ENCODE measurements at regions not wholly inside any gene's neighbourhood (a gene's known extent, or its start where the extent isn't known, plus 50 kb on each side); places are given as distances from the start of the nearest gene placed in this dataset.

GRCh38 chr4:181741513-181741912 is 501.7 kb upstream of the TENM3 start:
- WGBS, 2 donors: 92 to 93% methylated on average over 6 of the region's 6 CpGs
- no peaks in the 10 kb centered on the region for H3K9me3 ChIP-seq
- no peak overlapping the region for H3K4me3 ChIP-seq
- TF ChIP-seq CTCF (IDR thresholded peaks at IDR 0.05) (no peak), POLR2A (IDR thresholded peaks at IDR 0.05) (no peak)
- intact Hi-C loops (cut with DNase I; ENCODE audit: low total_unique reads): no loop called here
- H3K4me1 ChIP-seq: no peaks in the 10 kb centered on the region
- DNase-seq: no peak
- no peaks in the 10 kb centered on the region for H3K36me3 ChIP-seq (ENCODE audit: low read depth, missing control alignments)
- no peaks in the 10 kb centered on the region for H3K27me3 ChIP-seq
- no peak overlapping the region for H3K27ac ChIP-seq

GRCh38 chr4:181745933-181746625 is 497.1 kb upstream of the TENM3 start:
- Histone ChIP-seq H3K27ac (no peak overlapping the region), H3K9me3 (no peaks in the 10 kb centered on the region), H3K4me3 (no peak overlapping the region), H3K36me3 (ENCODE audit: low read depth, missing control alignments) (no peaks in the 10 kb centered on the region), H3K27me3 (no peaks in the 10 kb centered on the region), H3K4me1 (no peaks in the 10 kb centered on the region)
- 71 to 94% methylated on average over 1 of the region's 1 CpG for WGBS, 2 donors
- no peak for TF ChIP-seq CTCF (IDR thresholded peaks at IDR 0.05)
- no peak for TF ChIP-seq POLR2A (IDR thresholded peaks at IDR 0.05)
- intact Hi-C loops (cut with DNase I; ENCODE audit: low total_unique reads): no loop called here
- no peak for DNase-seq

- no peaks in the 10 kb centered on the region for H3K36me3 ChIP-seq (ENCODE audit: low read depth, missing control alignments)
- no peak overlapping the region for H3K27ac ChIP-seq
- H3K27me3 ChIP-seq: no peaks in the 10 kb centered on the region
- H3K4me3 ChIP-seq: no peak overlapping the region
- 71 to 77% methylated on average over 4 of the region's 4 CpGs for WGBS, 2 donors
- no peaks in the 10 kb centered on the region for H3K9me3 ChIP-seq
- H3K4me1 ChIP-seq: no peaks in the 10 kb centered on the region
- TF ChIP-seq POLR2A (IDR thresholded peaks at IDR 0.05): no peak
- no peak for DNase-seq
- intact Hi-C loops (cut with DNase I; ENCODE audit: low total_unique reads): no loop called here
Observed at GRCh38 chr4:181748581-181748980, 494.6 kb upstream of the TENM3 start.

- no peak overlapping the region for H3K4me3 ChIP-seq
- WGBS, 2 donors: 83 to 84% methylated on average over 6 of the region's 6 CpGs
- DNase-seq: no peak
- no peak overlapping the region for H3K27ac ChIP-seq
- no peak for TF ChIP-seq CTCF (IDR thresholded peaks at IDR 0.05)
- TF ChIP-seq POLR2A (IDR thresholded peaks at IDR 0.05): no peak
- intact Hi-C loops (cut with DNase I; ENCODE audit: low total_unique reads): no loop called here
- H3K9me3 ChIP-seq: no peaks in the 10 kb centered on the region
- no peaks in the 10 kb centered on the region for H3K27me3 ChIP-seq
- H3K4me1 ChIP-seq: no peaks in the 10 kb centered on the region
- H3K36me3 ChIP-seq (ENCODE audit: low read depth, missing control alignments): no peaks in the 10 kb centered on the region
Observed at GRCh38 chr4:181752516-181752915, 490.7 kb upstream of the TENM3 start.

GRCh38 chr4:181753207-181753606 is 490.0 kb upstream of the TENM3 start:
- H3K27ac ChIP-seq: no peak overlapping the region
- 78 to 79% methylated on average over 4 of the region's 4 CpGs for WGBS, 2 donors
- H3K27me3 ChIP-seq: no peaks in the 10 kb centered on the region
- intact Hi-C loops (cut with DNase I; ENCODE audit: low total_unique reads): no loop called here
- no peak for TF ChIP-seq POLR2A (IDR thresholded peaks at IDR 0.05)
- no peak for TF ChIP-seq CTCF (IDR thresholded peaks at IDR 0.05)
- no peaks in the 10 kb centered on the region for H3K9me3 ChIP-seq
- no peaks in the 10 kb centered on the region for H3K36me3 ChIP-seq (ENCODE audit: low read depth, missing control alignments)
- no peak for DNase-seq
- no peak overlapping the region for H3K4me3 ChIP-seq
- H3K4me1 ChIP-seq: no peaks in the 10 kb centered on the region
